Adrenal gland (tissue), 5 donors: ENCODE measurements at regions not wholly inside any gene's neighbourhood (a gene's known extent, or its start where the extent isn't known, plus 50 kb on each side); places are given as distances from the start of the nearest gene placed in this dataset.

ENCODE experiments used
- POLR2A ChIP-seq, 2 donors: fragments of 450-650 bp; IDR thresholded peaks; one replicate each; pipeline ENCODE4 v1.6.1; 2017; ENCODE audit warnings: antibody characterized with exemption in 2 of 2, mild to moderate bottlenecking in 2 of 2, moderate library complexity in 1 of 2
- TF ChIP-seq, protein P1 (sequence below), 6 experiments: fragments of 450-650 bp in 4 of 6; fragments of 200-600 bp in 2 of 6; sonication (generic) in 1 of 6; IDR thresholded peaks; 1 replicate in 5 of 6; 2 replicates in 1 of 6; pipeline versions ENCODE4 v1.5.1 to v1.8.0; 2016 to 2021; ENCODE audit warnings: antibody characterized with exemption in 6 of 6, mild to moderate bottlenecking in 2 of 6, moderate library complexity in 1 of 6
- donor health status: DM: no; HTN: no; CAD: no.

DNA sequence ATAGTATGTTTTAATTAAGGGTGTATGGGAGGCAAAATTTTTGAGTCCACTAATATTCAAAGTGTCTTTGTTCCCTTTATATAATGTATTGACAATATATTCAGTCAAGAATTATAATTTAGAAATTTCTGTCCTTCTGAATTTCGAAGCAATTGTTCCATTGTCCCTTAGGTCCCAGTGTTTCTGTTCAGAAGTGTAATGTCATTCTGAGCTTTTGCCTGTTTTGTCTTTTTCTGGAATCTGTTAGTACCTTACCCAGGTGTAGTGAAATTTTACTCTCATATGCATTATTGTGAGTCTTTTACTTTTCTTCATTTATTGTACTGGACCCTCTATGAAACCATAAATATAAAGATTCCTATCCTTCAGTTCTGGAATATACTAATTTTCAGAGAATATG lies 505.7 kb upstream of the KIF2B start:
- TF ChIP-seq, protein P1, sequence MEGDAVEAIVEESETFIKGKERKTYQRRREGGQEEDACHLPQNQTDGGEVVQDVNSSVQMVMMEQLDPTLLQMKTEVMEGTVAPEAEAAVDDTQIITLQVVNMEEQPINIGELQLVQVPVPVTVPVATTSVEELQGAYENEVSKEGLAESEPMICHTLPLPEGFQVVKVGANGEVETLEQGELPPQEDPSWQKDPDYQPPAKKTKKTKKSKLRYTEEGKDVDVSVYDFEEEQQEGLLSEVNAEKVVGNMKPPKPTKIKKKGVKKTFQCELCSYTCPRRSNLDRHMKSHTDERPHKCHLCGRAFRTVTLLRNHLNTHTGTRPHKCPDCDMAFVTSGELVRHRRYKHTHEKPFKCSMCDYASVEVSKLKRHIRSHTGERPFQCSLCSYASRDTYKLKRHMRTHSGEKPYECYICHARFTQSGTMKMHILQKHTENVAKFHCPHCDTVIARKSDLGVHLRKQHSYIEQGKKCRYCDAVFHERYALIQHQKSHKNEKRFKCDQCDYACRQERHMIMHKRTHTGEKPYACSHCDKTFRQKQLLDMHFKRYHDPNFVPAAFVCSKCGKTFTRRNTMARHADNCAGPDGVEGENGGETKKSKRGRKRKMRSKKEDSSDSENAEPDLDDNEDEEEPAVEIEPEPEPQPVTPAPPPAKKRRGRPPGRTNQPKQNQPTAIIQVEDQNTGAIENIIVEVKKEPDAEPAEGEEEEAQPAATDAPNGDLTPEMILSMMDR (IDR thresholded peaks at IDR 0.05): no peak
- TF ChIP-seq POLR2A (IDR thresholded peaks at IDR 0.05): no peak
